Gastrocnemius medialis (tissue), 4 donors: ENCODE measurements at regions not wholly inside any gene's neighbourhood (a gene's known extent, or its start where the extent isn't known, plus 50 kb on each side); places are given as distances from the start of the nearest gene placed in this dataset.

Experiments
- POLR2A ChIP-seq, 2 donors: fragments of 450-650 bp; IDR thresholded peaks; one replicate each; pipeline ENCODE4 v1.6.1; 2017; ENCODE audit warnings: antibody characterized with exemption in 2 of 2, mild to moderate bottlenecking in 2 of 2, moderate library complexity in 2 of 2
- TF ChIP-seq, protein P1 (sequence below), 5 experiments: fragments of 450-650 bp in 3 of 5; fragments of 200-600 bp in 2 of 5; sonication (generic) in 2 of 5; IDR thresholded peaks in 4 of 5; conservative IDR thresholded peaks in 1 of 5; 1 replicate in 4 of 5; 2 replicates in 1 of 5; pipeline ENCODE4 v1.5.1; 2016 to 2019; ENCODE audit warnings: antibody characterized with exemption in 5 of 5, mild to moderate bottlenecking in 3 of 5, moderate library complexity in 3 of 5

DNA sequence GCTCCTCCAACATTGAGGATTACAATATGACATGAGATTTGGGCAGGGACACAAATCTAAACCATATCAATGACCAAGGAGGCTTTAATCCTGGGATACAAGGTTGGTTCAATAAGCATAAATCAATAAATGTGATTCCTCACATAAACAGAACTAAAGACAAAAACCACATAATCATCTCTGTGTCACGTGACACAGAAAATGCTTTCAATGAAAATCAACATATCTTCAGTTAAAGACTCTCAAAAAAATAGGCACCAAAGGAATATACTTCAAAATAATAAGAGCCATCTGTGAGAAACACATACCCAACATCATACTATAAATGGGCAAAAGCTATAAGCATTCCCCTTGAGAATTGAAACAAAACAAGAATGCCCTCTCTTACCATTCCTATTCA is 604.9 kb downstream of the SEMA5A start:
- TF ChIP-seq, protein P1, sequence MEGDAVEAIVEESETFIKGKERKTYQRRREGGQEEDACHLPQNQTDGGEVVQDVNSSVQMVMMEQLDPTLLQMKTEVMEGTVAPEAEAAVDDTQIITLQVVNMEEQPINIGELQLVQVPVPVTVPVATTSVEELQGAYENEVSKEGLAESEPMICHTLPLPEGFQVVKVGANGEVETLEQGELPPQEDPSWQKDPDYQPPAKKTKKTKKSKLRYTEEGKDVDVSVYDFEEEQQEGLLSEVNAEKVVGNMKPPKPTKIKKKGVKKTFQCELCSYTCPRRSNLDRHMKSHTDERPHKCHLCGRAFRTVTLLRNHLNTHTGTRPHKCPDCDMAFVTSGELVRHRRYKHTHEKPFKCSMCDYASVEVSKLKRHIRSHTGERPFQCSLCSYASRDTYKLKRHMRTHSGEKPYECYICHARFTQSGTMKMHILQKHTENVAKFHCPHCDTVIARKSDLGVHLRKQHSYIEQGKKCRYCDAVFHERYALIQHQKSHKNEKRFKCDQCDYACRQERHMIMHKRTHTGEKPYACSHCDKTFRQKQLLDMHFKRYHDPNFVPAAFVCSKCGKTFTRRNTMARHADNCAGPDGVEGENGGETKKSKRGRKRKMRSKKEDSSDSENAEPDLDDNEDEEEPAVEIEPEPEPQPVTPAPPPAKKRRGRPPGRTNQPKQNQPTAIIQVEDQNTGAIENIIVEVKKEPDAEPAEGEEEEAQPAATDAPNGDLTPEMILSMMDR (IDR thresholded peaks at IDR 0.05 in 4 of 5, conservative IDR thresholded peaks at IDR 0.05 in 1 of 5): no peak
- no peak for TF ChIP-seq POLR2A (IDR thresholded peaks at IDR 0.05)
